OCI-LY1 (cell line): ENCODE measurements at regions not wholly inside any gene's neighbourhood (a gene's known extent, or its start where the extent isn't known, plus 50 kb on each side); places are given as distances from the start of the nearest gene placed in this dataset.

Experiments used
- EZH2 ChIP-seq: fragments of 200-600 bp; sonication (generic), shearing (Covaris generic); IDR thresholded peaks from 2 replicates; pipeline ENCODE4 v1.8.0; 2017; ENCODE audit warnings: borderline replicate concordance, mixed run types, mild to moderate bottlenecking, antibody characterized with exemption, low read length, moderate library complexity, mixed read lengths
- TF ChIP-seq, protein P1 (sequence below): fragments of 200-600 bp; sonication (generic), shearing (Covaris generic); IDR thresholded peaks from 2 replicates; pipeline ENCODE4 v1.5.1; 2017; ENCODE audit warnings: mild to moderate bottlenecking, antibody characterized with exemption, low read length, moderate library complexity, mixed read lengths

DNA sequence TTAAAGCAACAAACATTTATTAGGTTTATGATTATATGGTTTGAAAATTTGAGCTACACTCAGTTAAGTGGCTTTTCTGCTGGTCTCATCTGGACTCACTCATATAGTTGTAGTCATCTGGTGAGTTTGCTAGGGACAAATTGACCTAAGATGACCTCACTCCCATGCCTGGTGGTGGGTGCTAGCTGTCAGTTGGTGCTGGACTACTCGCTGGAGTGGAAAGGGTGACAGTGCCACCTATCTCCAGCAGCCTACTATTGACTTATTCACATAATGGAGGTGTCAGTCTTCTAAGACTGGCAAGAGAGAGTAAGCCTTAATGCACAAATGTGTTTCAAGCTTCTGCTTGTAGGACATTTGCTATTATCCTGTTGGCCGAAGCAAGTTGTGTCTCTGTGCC lies 88.2 kb downstream of the TASL start:
- TF ChIP-seq, protein P1, sequence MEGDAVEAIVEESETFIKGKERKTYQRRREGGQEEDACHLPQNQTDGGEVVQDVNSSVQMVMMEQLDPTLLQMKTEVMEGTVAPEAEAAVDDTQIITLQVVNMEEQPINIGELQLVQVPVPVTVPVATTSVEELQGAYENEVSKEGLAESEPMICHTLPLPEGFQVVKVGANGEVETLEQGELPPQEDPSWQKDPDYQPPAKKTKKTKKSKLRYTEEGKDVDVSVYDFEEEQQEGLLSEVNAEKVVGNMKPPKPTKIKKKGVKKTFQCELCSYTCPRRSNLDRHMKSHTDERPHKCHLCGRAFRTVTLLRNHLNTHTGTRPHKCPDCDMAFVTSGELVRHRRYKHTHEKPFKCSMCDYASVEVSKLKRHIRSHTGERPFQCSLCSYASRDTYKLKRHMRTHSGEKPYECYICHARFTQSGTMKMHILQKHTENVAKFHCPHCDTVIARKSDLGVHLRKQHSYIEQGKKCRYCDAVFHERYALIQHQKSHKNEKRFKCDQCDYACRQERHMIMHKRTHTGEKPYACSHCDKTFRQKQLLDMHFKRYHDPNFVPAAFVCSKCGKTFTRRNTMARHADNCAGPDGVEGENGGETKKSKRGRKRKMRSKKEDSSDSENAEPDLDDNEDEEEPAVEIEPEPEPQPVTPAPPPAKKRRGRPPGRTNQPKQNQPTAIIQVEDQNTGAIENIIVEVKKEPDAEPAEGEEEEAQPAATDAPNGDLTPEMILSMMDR, result peak; percentile 19; the same call in 1 of the 2 replicates
- TF ChIP-seq EZH2, result no peak
